ENCODE measurements at regions not wholly inside any gene's neighbourhood (a gene's known extent, or its start where the extent isn't known, plus 50 kb on each side); places are given as distances from the start of the nearest gene placed in this dataset.

DNA sequence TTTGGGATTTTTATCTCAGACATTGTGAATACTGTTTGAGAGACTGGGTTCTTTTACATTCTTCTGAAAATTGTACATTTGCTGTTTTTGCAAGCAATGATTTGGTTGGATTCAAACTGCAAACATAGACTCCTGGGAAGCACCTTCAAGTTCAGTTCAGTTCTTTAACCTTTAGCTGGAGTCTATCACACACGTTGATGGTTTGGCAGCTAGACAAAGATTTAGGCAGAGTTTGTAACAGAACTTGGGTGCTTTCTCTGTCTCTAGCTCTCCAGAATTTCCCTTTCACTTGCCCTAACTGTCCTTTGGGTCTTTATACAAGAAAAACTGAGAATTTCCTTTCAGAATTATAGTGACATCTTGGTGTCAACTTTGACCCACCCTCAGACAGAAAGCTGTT is 556.6 kb downstream of the DIAPH3 start:
- DNase-seq (ENCODE audit: low read depth, low spot score) = no peak

DNA sequence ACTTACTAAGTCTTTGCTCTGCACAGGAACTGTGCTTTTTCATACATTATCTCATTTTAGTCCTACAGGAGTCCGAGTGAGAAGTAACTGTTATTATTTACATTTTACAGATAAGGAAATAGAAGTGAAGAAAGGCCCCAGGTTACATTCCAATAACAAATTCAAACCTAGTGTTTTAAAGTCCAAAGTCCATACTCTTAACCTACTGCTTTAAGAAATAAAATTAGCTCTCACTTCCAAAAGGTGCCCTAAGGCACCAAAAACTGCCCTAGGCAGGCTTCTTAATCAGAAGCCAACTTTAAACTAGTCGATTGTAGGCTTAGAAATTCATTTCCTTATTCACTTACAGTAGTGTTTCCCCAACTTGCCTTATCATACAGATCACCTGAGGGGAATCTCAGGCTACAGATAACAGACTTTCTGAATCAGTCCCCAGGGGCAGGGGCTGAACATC is 555.9 kb downstream of the DIAPH3 start:
- DNase-seq (ENCODE audit: low read depth, low spot score) = no peak

DNA sequence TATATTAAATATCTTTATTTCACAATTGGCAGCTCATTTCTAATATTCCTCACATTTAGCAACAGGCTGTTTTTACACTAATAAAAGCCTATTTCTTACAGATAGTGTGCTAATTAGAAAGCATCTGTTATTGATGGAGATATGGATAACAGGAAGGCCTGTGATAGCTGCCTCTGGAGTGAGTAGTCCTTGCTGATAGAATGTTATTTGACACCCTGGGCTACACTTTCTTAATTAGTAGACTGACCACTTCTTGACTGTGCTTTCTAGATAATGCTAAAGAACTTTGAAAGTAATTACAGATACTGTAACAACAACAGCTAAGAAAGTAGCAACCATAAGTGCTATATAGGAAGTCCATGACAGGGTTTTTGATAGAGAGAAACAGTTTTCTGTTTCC is 554.3 kb downstream of the DIAPH3 start:
- DNase-seq (ENCODE audit: low read depth, low spot score) = no peak
